PFSK-1 (cell line): ENCODE measurements at regions not wholly inside any gene's neighbourhood (a gene's known extent, or its start where the extent isn't known, plus 50 kb on each side); places are given as distances from the start of the nearest gene placed in this dataset.

Source experiments
- FOXP2 ChIP-seq: optimal IDR thresholded peaks from 2 replicates; pipeline ENCODE3; 2011; ENCODE audit warnings: borderline replicate concordance, control low read depth, inconsistent platforms; ENCODE audit not compliant: insufficient read depth; ENCODE audit errors: extremely low read length, extremely low read depth
- POLR2AphosphoS5 ChIP-seq: IDR thresholded peaks from 2 replicates; pipeline ENCODE4 v1.6.1; 2012; ENCODE audit warnings: low read depth, mild to moderate bottlenecking, control low read depth, low read length, moderate library complexity
- SIN3A ChIP-seq: IDR thresholded peaks from 2 replicates; pipeline ENCODE4 v1.6.1; 2012; ENCODE audit warnings: mild to moderate bottlenecking, low read length, moderate library complexity, borderline replicate concordance; ENCODE audit not compliant: insufficient read depth
- TAF1 ChIP-seq: IDR thresholded peaks from 2 replicates; pipeline ENCODE4 v1.6.1; 2012; ENCODE audit warnings: low read length, control low read depth, borderline replicate concordance; ENCODE audit not compliant: insufficient read depth
- TF ChIP-seq, protein P1 (sequence below), 2 experiments: IDR thresholded peaks; 2 replicates each; pipeline versions ENCODE4 v1.6.1 to v1.8.0; 2011 to 2012; ENCODE audit warnings: low read depth in 2 of 2, low read length in 2 of 2, control low read depth in 1 of 2, inconsistent platforms in 1 of 2, mild to moderate bottlenecking in 1 of 2, moderate library complexity in 1 of 2; ENCODE audit not compliant: insufficient read depth in 1 of 2

DNA sequence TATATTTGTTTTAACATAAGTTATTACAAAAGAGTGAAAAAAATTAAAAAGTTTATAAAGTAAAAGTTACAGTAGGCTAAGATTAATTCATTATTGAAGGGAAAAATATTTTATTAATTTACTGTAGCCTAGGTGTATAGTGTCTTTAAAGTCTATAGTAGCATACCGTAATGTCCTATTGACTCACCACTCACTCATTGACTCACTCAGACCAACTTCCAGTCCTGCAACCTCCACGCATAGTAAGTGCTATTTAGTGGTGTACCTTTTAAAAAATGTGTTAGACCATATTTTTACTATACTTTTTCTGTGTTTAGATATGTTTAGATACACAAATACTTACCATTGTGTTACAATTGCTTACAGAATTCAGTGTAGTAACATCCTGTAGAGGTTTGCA lies 841.1 kb downstream of the CENPC start:
- no peak for TF ChIP-seq TAF1
- TF ChIP-seq, protein P1, sequence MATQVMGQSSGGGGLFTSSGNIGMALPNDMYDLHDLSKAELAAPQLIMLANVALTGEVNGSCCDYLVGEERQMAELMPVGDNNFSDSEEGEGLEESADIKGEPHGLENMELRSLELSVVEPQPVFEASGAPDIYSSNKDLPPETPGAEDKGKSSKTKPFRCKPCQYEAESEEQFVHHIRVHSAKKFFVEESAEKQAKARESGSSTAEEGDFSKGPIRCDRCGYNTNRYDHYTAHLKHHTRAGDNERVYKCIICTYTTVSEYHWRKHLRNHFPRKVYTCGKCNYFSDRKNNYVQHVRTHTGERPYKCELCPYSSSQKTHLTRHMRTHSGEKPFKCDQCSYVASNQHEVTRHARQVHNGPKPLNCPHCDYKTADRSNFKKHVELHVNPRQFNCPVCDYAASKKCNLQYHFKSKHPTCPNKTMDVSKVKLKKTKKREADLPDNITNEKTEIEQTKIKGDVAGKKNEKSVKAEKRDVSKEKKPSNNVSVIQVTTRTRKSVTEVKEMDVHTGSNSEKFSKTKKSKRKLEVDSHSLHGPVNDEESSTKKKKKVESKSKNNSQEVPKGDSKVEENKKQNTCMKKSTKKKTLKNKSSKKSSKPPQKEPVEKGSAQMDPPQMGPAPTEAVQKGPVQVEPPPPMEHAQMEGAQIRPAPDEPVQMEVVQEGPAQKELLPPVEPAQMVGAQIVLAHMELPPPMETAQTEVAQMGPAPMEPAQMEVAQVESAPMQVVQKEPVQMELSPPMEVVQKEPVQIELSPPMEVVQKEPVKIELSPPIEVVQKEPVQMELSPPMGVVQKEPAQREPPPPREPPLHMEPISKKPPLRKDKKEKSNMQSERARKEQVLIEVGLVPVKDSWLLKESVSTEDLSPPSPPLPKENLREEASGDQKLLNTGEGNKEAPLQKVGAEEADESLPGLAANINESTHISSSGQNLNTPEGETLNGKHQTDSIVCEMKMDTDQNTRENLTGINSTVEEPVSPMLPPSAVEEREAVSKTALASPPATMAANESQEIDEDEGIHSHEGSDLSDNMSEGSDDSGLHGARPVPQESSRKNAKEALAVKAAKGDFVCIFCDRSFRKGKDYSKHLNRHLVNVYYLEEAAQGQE (IDR thresholded peaks at IDR 0.05; ENCODE audit: insufficient read depth in 1 of 2, low read depth in 2 of 2, low read length in 2 of 2) = no peak
- no peak for TF ChIP-seq POLR2AphosphoS5
- TF ChIP-seq SIN3A = no peak
- TF ChIP-seq FOXP2 = no peak

DNA sequence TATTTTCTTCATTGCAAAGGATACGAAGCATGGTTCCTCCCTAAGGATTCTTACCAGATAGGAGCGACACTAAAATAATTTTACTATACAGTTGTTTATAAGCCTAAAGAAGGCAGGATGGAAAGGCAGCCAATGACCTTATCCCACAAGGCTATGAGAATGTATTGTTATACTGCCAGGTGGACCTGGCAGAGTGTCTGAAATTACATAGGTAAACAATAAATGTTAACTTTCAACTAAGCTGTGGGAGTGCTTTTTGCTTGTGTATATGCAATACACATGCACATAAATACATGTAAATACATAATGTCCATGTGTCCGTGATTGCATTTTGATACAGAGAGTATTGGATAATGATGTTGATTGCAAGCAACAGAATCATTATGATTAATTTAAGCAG lies 850.6 kb downstream of the CENPC start:
- TF ChIP-seq TAF1 (no peak), SIN3A (no peak), POLR2AphosphoS5 (no peak)

DNA sequence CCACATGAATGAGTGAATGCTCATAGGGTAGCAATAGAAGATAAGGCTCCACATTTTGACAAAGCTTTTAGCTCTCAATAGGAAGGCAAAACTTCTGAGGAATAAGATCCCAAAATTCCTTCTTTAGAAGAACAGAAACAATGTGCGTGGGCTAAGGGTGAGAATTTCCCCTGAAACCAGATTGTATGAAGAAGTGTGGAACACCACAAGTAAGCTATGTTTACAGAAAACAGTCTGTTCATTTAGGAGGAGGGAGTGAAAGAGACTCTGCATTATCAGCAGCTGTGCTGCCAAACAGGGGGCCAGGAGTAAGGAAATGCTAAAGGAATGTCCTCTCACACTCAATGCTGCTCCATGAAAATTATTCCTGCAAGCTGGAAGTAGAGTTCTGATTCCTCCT lies 851.6 kb downstream of the CENPC start:
- TF ChIP-seq, protein P1 (IDR thresholded peaks at IDR 0.05; ENCODE audit: insufficient read depth in 1 of 2, low read depth in 2 of 2, low read length in 2 of 2) = no peak
- TF ChIP-seq TAF1 (no peak), SIN3A (no peak), FOXP2 (no peak), POLR2AphosphoS5 (no peak)

DNA sequence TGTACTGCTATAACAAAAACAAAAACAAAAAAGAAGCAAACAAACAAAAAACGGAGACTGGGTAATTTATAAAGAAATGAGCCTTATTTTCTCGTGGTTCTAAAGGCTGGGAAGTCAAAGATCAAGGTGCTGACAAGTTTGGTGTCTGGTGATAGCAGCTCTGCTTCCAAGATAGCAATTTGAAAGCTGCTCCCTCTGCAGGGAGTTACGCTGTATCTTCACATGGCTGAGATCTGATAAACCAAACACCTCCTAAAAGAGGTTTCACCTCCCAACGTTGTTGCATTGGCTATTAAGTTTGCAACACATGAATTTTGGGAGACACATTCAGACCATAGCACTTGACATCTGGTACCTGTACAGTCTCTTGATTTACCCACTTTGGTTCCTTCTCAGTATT lies 854.2 kb downstream of the CENPC start:
- TF ChIP-seq SIN3A (no peak), FOXP2 (no peak), TAF1 (no peak), POLR2AphosphoS5 (no peak)
- TF ChIP-seq, protein P1 (IDR thresholded peaks at IDR 0.05; ENCODE audit: insufficient read depth in 1 of 2, low read depth in 2 of 2, low read length in 2 of 2) = no peak

DNA sequence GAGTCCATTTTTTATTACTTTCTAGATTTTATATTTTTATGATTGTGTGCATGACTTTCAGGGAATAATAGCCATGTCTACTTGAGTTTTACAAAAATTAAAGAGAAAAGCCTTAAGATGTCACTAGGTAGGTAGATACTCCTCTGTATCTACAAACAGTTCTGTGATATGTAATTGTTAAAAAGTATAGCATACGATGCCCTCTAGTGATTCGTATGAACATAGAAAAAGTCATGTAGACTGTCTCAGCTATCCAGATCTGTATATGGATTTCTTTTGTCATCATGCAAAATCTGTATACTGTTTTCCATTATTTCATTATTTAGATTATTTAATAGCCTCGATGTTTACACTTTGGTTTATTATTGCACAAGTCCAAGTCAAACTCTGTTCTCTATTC lies 856.6 kb downstream of the CENPC start:
- no peak for TF ChIP-seq TAF1
- TF ChIP-seq POLR2AphosphoS5 = no peak
- TF ChIP-seq, protein P1 (IDR thresholded peaks at IDR 0.05; ENCODE audit: insufficient read depth in 1 of 2, low read depth in 2 of 2, low read length in 2 of 2) = no peak
- no peak for TF ChIP-seq FOXP2
- TF ChIP-seq SIN3A = no peak

DNA sequence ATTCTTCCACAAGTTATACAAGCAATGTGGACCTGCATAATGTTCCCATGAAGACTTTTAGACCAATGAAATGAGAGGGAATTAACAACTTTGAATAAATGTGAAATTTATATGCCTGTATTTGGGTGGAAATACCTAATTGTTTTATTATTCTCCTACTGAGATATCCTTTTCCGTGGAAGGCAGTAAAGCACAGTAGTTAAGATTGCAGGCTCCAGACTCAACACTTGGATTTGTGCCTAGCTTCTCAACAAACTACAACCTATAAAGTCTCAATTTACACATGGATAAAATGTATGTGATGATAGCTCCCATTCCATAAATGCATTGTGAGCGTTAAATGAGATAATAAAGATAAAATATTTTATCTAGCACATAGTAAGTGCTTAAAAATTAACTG lies 857.8 kb downstream of the CENPC start:
- no peak for TF ChIP-seq TAF1
- TF ChIP-seq, protein P1 (IDR thresholded peaks at IDR 0.05; ENCODE audit: insufficient read depth in 1 of 2, low read depth in 2 of 2, low read length in 2 of 2) = no peak
- no peak for TF ChIP-seq POLR2AphosphoS5
- TF ChIP-seq FOXP2 = no peak
- TF ChIP-seq SIN3A = no peak
